PC-9 (cell line): ENCODE measurements at regions not wholly inside any gene's neighbourhood (a gene's known extent, or its start where the extent isn't known, plus 50 kb on each side); places are given as distances from the start of the nearest gene placed in this dataset.
A peak's percentile ranks its signal among the peaks of the same experiment; 100 is the strongest.

Source experiments
- BruUV-seq: library from RNA; stranded (reverse); fragments of 400-500 nt; replicated peaks from 2 replicates; lab custom pipeline; 2021; lab: Mats Ljungman, UMichigan
- CTCF ChIA-PET: fragments of 300-600 bp; sonication (Branson Sonifier 250); formaldehyde crosslinking; loops from one replicate; lab custom pipeline; 2022; ENCODE audit warnings: antibody characterized with exemption; lab: Charles Lee
- POLR2A ChIA-PET: fragments of 300-600 bp; sonication (Branson Sonifier 250); formaldehyde crosslinking; loops from one replicate; lab custom pipeline; 2022; ENCODE audit warnings: antibody characterized with exemption; ENCODE audit not compliant: unreplicated experiment; lab: Charles Lee
- DNase-seq, 2 experiments: peaks; one replicate each; pipeline versions ENCODE4 v3.0.0 to v3.0.0-alpha.2; 2015 to 2022; ENCODE audit warnings: mixed read lengths in 1 of 2
- H2AFZ ChIP-seq: fragments of 200-600 bp; sonication (generic); 2 replicates; pipeline ENCODE4 v1.8.1; 2017; ENCODE audit warnings: antibody characterized with exemption
- H3F3A ChIP-seq: fragments of 200-600 bp; sonication (generic); 2 replicates; pipeline ENCODE4 v1.8.1; 2017; ENCODE audit warnings: antibody characterized with exemption, mild to moderate bottlenecking, low read depth; ENCODE audit not compliant: insufficient read depth
- H3K27ac ChIP-seq: fragments of 200-600 bp; sonication (generic); 2 replicates; pipeline ENCODE4 v1.6.1; 2016; ENCODE audit warnings: mixed run types
- H3K27me3 ChIP-seq: fragments of 200-600 bp; sonication (generic); 2 replicates; pipeline ENCODE4 v1.6.1; 2016; ENCODE audit warnings: low read depth, mixed run types; ENCODE audit not compliant: insufficient read depth
- H3K36me3 ChIP-seq: fragments of 200-600 bp; sonication (generic); 2 replicates; pipeline ENCODE4 v1.6.1; 2016; ENCODE audit warnings: low read depth, mixed run types
- H3K4me1 ChIP-seq: fragments of 200-600 bp; sonication (generic); replicated peaks from 2 replicates; pipeline ENCODE4 v1.6.1; 2016; ENCODE audit warnings: mixed run types; ENCODE audit not compliant: insufficient read depth
- H3K4me2 ChIP-seq: fragments of 200-600 bp; sonication (generic); 2 replicates; pipeline ENCODE4 v1.6.1; 2017; ENCODE audit warnings: mixed run types
- H3K4me3 ChIP-seq: fragments of 200-600 bp; sonication (generic); 2 replicates; pipeline ENCODE4 v1.6.1; 2016; ENCODE audit warnings: mixed run types
- H3K79me2 ChIP-seq: fragments of 200-600 bp; sonication (generic); 2 replicates; pipeline ENCODE4 v1.6.1; 2017; ENCODE audit warnings: low read depth, mixed run types
- H3K9me2 ChIP-seq: fragments of 200-600 bp; sonication (generic); 2 replicates; pipeline ENCODE4 v1.8.1; 2017; ENCODE audit warnings: mild to moderate bottlenecking; ENCODE audit not compliant: insufficient read depth
- H3K9me3 ChIP-seq: fragments of 200-600 bp; sonication (generic); 2 replicates; pipeline ENCODE4 v1.8.1; 2016; ENCODE audit warnings: low read depth; ENCODE audit not compliant: insufficient read depth
- H4K20me1 ChIP-seq: fragments of 200-600 bp; sonication (generic); 2 replicates; pipeline ENCODE4 v1.8.1; 2017; ENCODE audit not compliant: insufficient read depth
- EZH2 ChIP-seq: fragments of 200-600 bp; sonication (generic); IDR thresholded peaks from 2 replicates; pipeline ENCODE4 v1.8.0; 2017; ENCODE audit warnings: antibody characterized with exemption, low read depth
- intact Hi-C: fragments of 100-400 bp; cut with micrococcal nuclease; formaldehyde crosslinking; loops from one replicate; pipeline ENCODE4 v1.10.0; 2022; ENCODE audit not compliant: unreplicated experiment
- TF ChIP-seq, protein P1 (sequence below): fragments of 200-600 bp; sonication (generic); conservative IDR thresholded peaks from 2 replicates; pipeline ENCODE4 v1.6.1; 2017; ENCODE audit warnings: mixed run types, antibody characterized with exemption, mild to moderate bottlenecking, moderate library complexity

DNA sequence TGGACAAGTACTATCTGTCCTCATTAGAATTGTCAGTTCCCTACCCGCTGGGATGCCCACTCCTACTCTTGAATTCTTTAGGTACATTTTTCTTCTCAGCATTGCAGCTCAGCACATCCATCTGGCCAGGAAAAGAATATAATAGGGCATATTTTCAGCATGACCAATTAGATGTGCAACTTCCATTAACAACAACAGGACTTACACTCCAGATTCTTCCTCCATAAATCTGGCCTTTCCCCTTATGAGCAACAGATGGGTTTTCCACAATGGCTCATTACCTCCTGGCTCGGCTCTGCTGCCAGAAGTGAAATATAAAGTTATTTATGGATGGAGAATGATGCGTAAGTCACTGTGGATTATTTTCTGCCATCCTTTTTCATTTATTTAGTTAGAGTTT is 443.8 kb upstream of the TGFBR2 start:
- POLR2A ChIA-PET, result no interaction called here

DNA sequence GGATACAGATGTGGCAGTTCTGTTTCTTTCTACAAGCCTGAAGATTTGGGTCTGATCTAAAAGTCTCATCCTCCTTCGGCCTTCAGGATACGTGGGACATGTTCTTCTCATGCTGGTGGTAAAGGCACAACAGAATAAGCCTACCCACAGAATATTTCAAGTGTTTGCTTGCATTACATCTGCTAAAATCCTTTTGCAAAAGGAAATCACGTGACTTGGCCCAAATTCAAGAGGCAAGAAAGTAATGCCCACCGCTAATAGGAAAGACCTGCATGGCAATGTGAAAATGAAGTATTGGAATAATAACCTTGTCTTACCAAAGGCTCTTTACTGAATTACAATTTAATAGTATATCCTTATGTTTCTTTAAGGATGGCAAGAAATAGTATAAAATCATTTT is 439.9 kb upstream of the TGFBR2 start:
- H3K4me2 ChIP-seq, result no peak overlapping the region
- H3K79me2 ChIP-seq, result no peaks in the 10 kb centered on the region
- no peak overlapping the region for H3K4me3 ChIP-seq
- BruUV-seq, result no TSS peak
- ChIA-PET POLR2A (interaction anchor here (0.6 kb wide), 1 partner anchor 862 kb away, joined by 4 read pairs; no protein-coding TSS in a partner anchor), CTCF (no interaction called here)
- no peak overlapping the region for H2AFZ ChIP-seq
- H4K20me1 ChIP-seq, result no peaks in the 10 kb centered on the region
- H3K27me3 ChIP-seq, result no peaks in the 10 kb centered on the region
- H3K4me1 ChIP-seq, result no peaks in the 10 kb centered on the region
- intact Hi-C loops, result no loop called here
- no peaks in the 10 kb centered on the region for H3K36me3 ChIP-seq
- H3K9me3 ChIP-seq, result no peaks in the 10 kb centered on the region
- H3F3A ChIP-seq, result no peaks in the 10 kb centered on the region
- DNase-seq, result no peak
- H3K27ac ChIP-seq, result no peak overlapping the region
- no peaks in the 10 kb centered on the region for H3K9me2 ChIP-seq
- no peak for TF ChIP-seq EZH2
- TF ChIP-seq, protein P1, sequence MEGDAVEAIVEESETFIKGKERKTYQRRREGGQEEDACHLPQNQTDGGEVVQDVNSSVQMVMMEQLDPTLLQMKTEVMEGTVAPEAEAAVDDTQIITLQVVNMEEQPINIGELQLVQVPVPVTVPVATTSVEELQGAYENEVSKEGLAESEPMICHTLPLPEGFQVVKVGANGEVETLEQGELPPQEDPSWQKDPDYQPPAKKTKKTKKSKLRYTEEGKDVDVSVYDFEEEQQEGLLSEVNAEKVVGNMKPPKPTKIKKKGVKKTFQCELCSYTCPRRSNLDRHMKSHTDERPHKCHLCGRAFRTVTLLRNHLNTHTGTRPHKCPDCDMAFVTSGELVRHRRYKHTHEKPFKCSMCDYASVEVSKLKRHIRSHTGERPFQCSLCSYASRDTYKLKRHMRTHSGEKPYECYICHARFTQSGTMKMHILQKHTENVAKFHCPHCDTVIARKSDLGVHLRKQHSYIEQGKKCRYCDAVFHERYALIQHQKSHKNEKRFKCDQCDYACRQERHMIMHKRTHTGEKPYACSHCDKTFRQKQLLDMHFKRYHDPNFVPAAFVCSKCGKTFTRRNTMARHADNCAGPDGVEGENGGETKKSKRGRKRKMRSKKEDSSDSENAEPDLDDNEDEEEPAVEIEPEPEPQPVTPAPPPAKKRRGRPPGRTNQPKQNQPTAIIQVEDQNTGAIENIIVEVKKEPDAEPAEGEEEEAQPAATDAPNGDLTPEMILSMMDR, result no peak

More for the DNA sequence above, 443.8 kb upstream of the TGFBR2 start:
- intact Hi-C loops, result no loop called here
- no peaks in the 10 kb centered on the region for H3K9me3 ChIP-seq
- H3K4me1 ChIP-seq, result no peaks in the 10 kb centered on the region
- DNase-seq, result no peak
- no peaks in the 10 kb centered on the region for H3K9me2 ChIP-seq
- H3K4me3 ChIP-seq, result no peak overlapping the region
- H3F3A ChIP-seq, result no peaks in the 10 kb centered on the region
- no peaks in the 10 kb centered on the region for H3K27me3 ChIP-seq
- BruUV-seq, result no TSS peak
- TF ChIP-seq EZH2, result no peak
- TF ChIP-seq, protein P1, result no peak
- no peak overlapping the region for H3K4me2 ChIP-seq
- H3K36me3 ChIP-seq, result no peaks in the 10 kb centered on the region
- H3K27ac ChIP-seq, result no peak overlapping the region
- CTCF ChIA-PET, result no interaction called here
- H4K20me1 ChIP-seq, result no peaks in the 10 kb centered on the region
- no peak overlapping the region for H2AFZ ChIP-seq
- H3K79me2 ChIP-seq, result no peaks in the 10 kb centered on the region

DNA sequence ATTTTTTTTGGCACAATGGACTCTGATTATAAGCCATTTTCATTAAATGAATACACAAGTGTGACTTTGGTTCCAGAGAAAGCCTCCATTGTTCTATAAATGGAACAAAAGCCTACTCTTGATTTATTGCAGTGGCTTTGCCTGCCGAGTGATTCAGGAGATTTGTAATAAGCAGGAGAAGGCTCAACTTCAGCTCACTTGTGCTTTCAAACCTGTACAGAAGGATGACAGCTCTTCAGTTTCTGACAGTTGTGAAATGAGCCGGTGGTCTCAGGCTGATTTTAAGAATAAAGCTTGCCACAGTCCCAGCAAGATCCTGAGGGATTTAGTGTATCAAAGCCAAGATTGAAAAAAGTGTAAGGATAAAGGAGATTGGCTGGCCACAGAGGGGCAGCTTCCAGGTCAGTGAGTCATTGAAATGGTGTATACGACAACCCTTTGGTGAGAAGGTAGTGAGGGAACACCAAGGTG is 438.8 kb upstream of the TGFBR2 start:
- no peak overlapping the region for H2AFZ ChIP-seq
- POLR2A ChIA-PET, result interaction anchor here (0.7 kb wide), 1 partner anchor 230 kb away, joined by 8 read pairs; no protein-coding TSS in a partner anchor

More for the DNA sequence above, 438.8 kb upstream of the TGFBR2 start:
- Histone ChIP-seq H3K36me3 (no peaks in the 10 kb centered on the region), H3K27ac (no peak overlapping the region), H3F3A (no peaks in the 10 kb centered on the region), H3K79me2 (no peaks in the 10 kb centered on the region), H3K4me3 (no peak overlapping the region), H3K9me2 (no peaks in the 10 kb centered on the region), H3K4me2 (no peak overlapping the region), H3K9me3 (no peaks in the 10 kb centered on the region), H3K27me3 (no peaks in the 10 kb centered on the region), H4K20me1 (no peaks in the 10 kb centered on the region), H3K4me1 (no peaks in the 10 kb centered on the region)
- DNase-seq, result peak in 1 of 2 experiments; percentile 2
- TF ChIP-seq, protein P1, result no peak
- TF ChIP-seq EZH2, result no peak
- BruUV-seq, result no TSS peak
- intact Hi-C loops, result no loop called here
- CTCF ChIA-PET, result no interaction called here
